Endothelial cell (in vitro differentiated cells): ENCODE measurements at regions not wholly inside any gene's neighbourhood (a gene's known extent, or its start where the extent isn't known, plus 50 kb on each side); places are given as distances from the start of the nearest gene placed in this dataset.

Experiments used
- DNase-seq: peaks from one replicate; pipeline ENCODE4 v3.0.0; 2021; ENCODE audit warnings: low spot score
- H3K27ac Mint-ChIP-seq: one replicate; pipeline ENCODE4 v1.8.0; 2021; ENCODE audit warnings: mixed read lengths, inconsistent platforms; ENCODE audit not compliant: unreplicated experiment
- H3K27me3 Mint-ChIP-seq: one replicate; pipeline ENCODE4 v1.8.0; 2021; ENCODE audit warnings: mild to moderate bottlenecking, moderate library complexity, mixed read lengths, inconsistent platforms; ENCODE audit not compliant: unreplicated experiment
- H3K36me3 Mint-ChIP-seq: one replicate; pipeline ENCODE4 v1.8.0; 2021; ENCODE audit warnings: mild to moderate bottlenecking, low read depth, mixed read lengths, inconsistent platforms; ENCODE audit not compliant: unreplicated experiment
- H3K4me1 Mint-ChIP-seq: one replicate; pipeline ENCODE4 v1.8.0; 2021; ENCODE audit warnings: mild to moderate bottlenecking, mixed read lengths, inconsistent platforms; ENCODE audit not compliant: unreplicated experiment
- H3K4me3 Mint-ChIP-seq: one replicate; pipeline ENCODE4 v1.8.0; 2021; ENCODE audit warnings: mild to moderate bottlenecking, mixed read lengths, inconsistent platforms; ENCODE audit not compliant: unreplicated experiment
- H3K9me3 Mint-ChIP-seq: one replicate; pipeline ENCODE4 v1.8.0; 2021; ENCODE audit warnings: mixed read lengths, inconsistent platforms; ENCODE audit not compliant: unreplicated experiment
- CTCF ChIP-seq: fragments of 200-600 bp; sonication (generic); IDR thresholded peaks from one replicate; pipeline ENCODE4 v1.5.0; 2021; ENCODE audit warnings: antibody characterized with exemption; ENCODE audit not compliant: unreplicated experiment

- no peak for TF ChIP-seq CTCF
- H3K36me3 Mint-ChIP-seq = peaks cover 4% of the 10 kb centered on the region
- no peaks in the 10 kb centered on the region for H3K4me1 Mint-ChIP-seq
- H3K27ac Mint-ChIP-seq = no peak overlapping the region
- no peaks in the 10 kb centered on the region for H3K9me3 Mint-ChIP-seq
- H3K27me3 Mint-ChIP-seq = peaks cover 4% of the 10 kb centered on the region
- DNase-seq = no peak
- no peak overlapping the region for H3K4me3 Mint-ChIP-seq
These were observed 968.8 kb downstream of the TLE1 start for GRCh38 chr9:80720579-80720978.

DNA sequence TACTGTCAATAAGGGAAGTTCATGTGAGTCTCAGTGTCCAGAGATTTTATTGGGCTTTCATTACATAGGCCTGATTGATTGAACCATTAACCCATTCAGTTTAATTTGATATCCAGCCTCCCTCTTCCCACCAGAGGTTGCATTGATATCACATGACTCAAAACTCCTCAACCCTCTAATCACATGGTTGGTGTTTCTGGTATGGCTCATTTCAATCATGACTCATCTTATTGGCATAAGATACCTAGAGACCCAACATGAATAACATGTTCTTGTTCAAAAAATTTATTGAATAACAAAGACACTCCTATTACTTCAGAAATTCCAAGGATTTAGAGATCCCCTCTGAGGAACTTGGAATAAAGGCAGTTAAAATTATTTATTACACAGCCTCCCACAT, 982.2 kb downstream of the TLE1 start:
- H3K9me3 Mint-ChIP-seq = no peaks in the 10 kb centered on the region
- no peak for DNase-seq
- H3K4me1 Mint-ChIP-seq = no peaks in the 10 kb centered on the region
- no peak overlapping the region for H3K4me3 Mint-ChIP-seq
- no peaks in the 10 kb centered on the region for H3K36me3 Mint-ChIP-seq
- TF ChIP-seq CTCF = no peak
- H3K27ac Mint-ChIP-seq = no peak overlapping the region
- H3K27me3 Mint-ChIP-seq = peaks cover 2% of the 10 kb centered on the region

GRCh38 chr9:80701061-80701460, 988.3 kb downstream of the TLE1 start:
- no peak for TF ChIP-seq CTCF
- no peak overlapping the region for H3K27ac Mint-ChIP-seq
- no peak for DNase-seq
- H3K36me3 Mint-ChIP-seq = no peaks in the 10 kb centered on the region
- H3K4me3 Mint-ChIP-seq = no peak overlapping the region
- H3K27me3 Mint-ChIP-seq = no peaks in the 10 kb centered on the region
- no peaks in the 10 kb centered on the region for H3K9me3 Mint-ChIP-seq
- H3K4me1 Mint-ChIP-seq = peaks cover 8% of the 10 kb centered on the region

- Mint-ChIP-seq H3K4me1 (peaks cover 8% of the 10 kb centered on the region), H3K9me3 (no peaks in the 10 kb centered on the region), H3K4me3 (no peak overlapping the region), H3K27ac (no peak overlapping the region), H3K36me3 (no peaks in the 10 kb centered on the region), H3K27me3 (no peaks in the 10 kb centered on the region)
- DNase-seq = no peak
- no peak for TF ChIP-seq CTCF
These were observed 989.8 kb downstream of the TLE1 start for GRCh38 chr9:80699511-80699998.

DNA sequence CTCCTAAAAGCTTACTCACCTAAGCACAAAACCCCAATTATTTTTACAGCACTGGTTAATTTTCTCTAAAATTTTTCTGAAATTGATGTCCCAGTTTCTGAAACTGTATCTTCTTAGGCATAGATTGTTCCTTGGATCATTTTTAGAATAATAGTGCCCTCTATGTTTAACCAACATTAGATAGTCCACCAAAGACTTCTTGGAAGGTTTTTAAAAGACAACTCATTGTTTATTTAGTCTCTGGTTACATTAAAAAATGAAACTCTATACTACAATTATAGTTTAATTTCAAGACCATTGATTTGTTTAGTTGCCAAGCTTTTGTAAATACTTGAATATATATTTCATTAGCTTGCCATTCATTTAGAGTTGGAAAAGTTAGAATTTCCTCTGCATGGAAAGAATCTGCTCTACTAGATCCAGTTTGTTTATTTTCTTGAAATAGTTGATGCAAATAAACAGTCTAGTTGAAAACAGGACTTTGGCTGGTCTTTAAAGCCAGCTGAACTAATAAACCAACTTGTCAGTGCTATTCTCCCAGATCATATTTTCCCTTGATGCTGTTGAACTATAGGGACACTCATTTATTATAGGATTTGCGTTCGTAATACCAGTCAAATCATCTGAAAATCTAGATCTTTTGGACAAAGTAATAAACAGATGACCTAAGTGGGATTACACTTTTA, 990.5 kb downstream of the TLE1 start:
- H3K4me3 Mint-ChIP-seq = no peak overlapping the region
- no peak overlapping the region for H3K27ac Mint-ChIP-seq
- no peaks in the 10 kb centered on the region for H3K9me3 Mint-ChIP-seq
- no peak for DNase-seq
- H3K27me3 Mint-ChIP-seq = no peaks in the 10 kb centered on the region
- peaks cover 8% of the 10 kb centered on the region for H3K4me1 Mint-ChIP-seq
- no peaks in the 10 kb centered on the region for H3K36me3 Mint-ChIP-seq
- no peak for TF ChIP-seq CTCF
